Heart right ventricle (tissue), 16 donors: ENCODE measurements at regions not wholly inside any gene's neighbourhood (a gene's known extent, or its start where the extent isn't known, plus 50 kb on each side); places are given as distances from the start of the nearest gene placed in this dataset.

ENCODE experiments used
- ATAC-seq, 8 donors: fragments of 200-7000 bp; cut with Tn5 transposase; one replicate each; pipeline ENCODE4 v1.9.1; 2020; ENCODE audit warnings: mild to moderate bottlenecking in 8 of 8, moderate library complexity in 8 of 8, moderate number of reproducible peaks in 1 of 8
- DNase-seq, 2 donors: peaks; one replicate each; pipeline ENCODE4 v3.0.0-alpha.2; 2020
- H3K27ac ChIP-seq, 10 donors: fragments of 200-600 bp; sonication (generic) in 2 of 10; one replicate each; pipeline versions ENCODE4 v1.5.0 to v1.8.0; 2020 to 2022; ENCODE audit warnings: mild to moderate bottlenecking in 3 of 10
- H3K27me3 ChIP-seq, 7 donors: fragments of 200-600 bp; one replicate each; pipeline ENCODE4 v1.8.0; 2021 to 2022; ENCODE audit warnings: mild to moderate bottlenecking in 2 of 7
- H3K36me3 ChIP-seq, 9 donors: fragments of 200-600 bp; sonication (generic) in 1 of 9; one replicate each; pipeline versions ENCODE4 v1.5.0 to v1.8.0; 2020 to 2022; ENCODE audit warnings: mild to moderate bottlenecking in 2 of 9
- H3K4me1 ChIP-seq, 9 donors: fragments of 200-600 bp; sonication (generic) in 1 of 9; one replicate each; pipeline versions ENCODE4 v1.5.0 to v1.8.0; 2020 to 2022; ENCODE audit warnings: mild to moderate bottlenecking in 4 of 9
- H3K4me3 ChIP-seq, 10 donors: fragments of 200-600 bp; sonication (generic) in 2 of 10; one replicate each; pipeline versions ENCODE4 v1.5.0 to v1.8.0; 2020 to 2022; ENCODE audit warnings: mild to moderate bottlenecking in 7 of 10, moderate library complexity in 2 of 10
- H3K9me3 ChIP-seq, 11 donors: fragments of 200-600 bp in 10 of 11; sonication (generic) in 2 of 11; one replicate each; pipeline versions ENCODE4 v1.5.0 to v1.8.0; 2013 to 2022; ENCODE audit warnings: mild to moderate bottlenecking in 2 of 11, control low read depth in 1 of 11, moderate library complexity in 1 of 11
- CTCF ChIP-seq, 9 donors: fragments of 200-600 bp; sonication (generic) in 2 of 9; IDR thresholded peaks; one replicate each; pipeline versions ENCODE4 v1.5.0 to v1.8.0; 2021 to 2022; ENCODE audit warnings: antibody characterized with exemption in 9 of 9, mild to moderate bottlenecking in 5 of 9, moderate library complexity in 1 of 9
- WGBS, 2 donors: extraction: QIAGEN DNeasy Blood & Tissue Kit; methylation state at CpG; one replicate each; pipeline ENCODE4 v1.1.7; 2013; ENCODE audit warnings: inconsistent platforms in 1 of 2; 5-methylcytosine and 5-hydroxymethylcytosine counted together
- intact Hi-C, 10 donors: fragments of 100-400 bp; cut with DNase I; formaldehyde crosslinking; loops; one replicate each; pipeline versions ENCODE4 v1.11.1 to v1.14.2; 2022
- donor health status: Arrhythmogenic right ventricular cardiomyopathy.
- donor health status: ischemic (EF 13 %, LVEDD 7.1; RV severe dilation, severe dysfunction).
- donor health status: healthy with polysubstance abuse.
- donor health status: DM: no; HTN: yes; CAD: no.
- donor health status: DM: no; HTN: no; CAD: no.
- donor health status: ischemic (EF 25% LVEDD 6.9; RV normal size, moderate dysfunction).
- donor health status: ischemic (EF 25% LVEDD 5.7; RV mildly dilated, moderate dysfunction).
- donor health status: healthy.
- donor health status: DM: yes; HTN: yes; CAD: no.
- donor health status: Ischemic cardiomyopathy.
- donor health status: ischemic (EF 35%, LVEDD 5.7; RV mildly dilated, moderate dysfunction).
- donor health status: nonischemic (EF 11% LVEDD 7.7; RV severe dilation, severe dysfunction).
- donor health status: DM: yes; HTN: yes; CAD: no.
- donor health status: PGD.
- donor health status: ischemic (EF 29% LVEDD 5.4; RV normal size, mild dysfunction).
- donor health status: nonischemic (EF 23%, LVEDD 6.1; RV moderate dilation, normal function).

GRCh38 chr10:28954211-28954610, 276.9 kb downstream of the BAMBI start:
- H3K27ac ChIP-seq, result no peak overlapping the region
- no peak overlapping the region for H3K4me3 ChIP-seq
- H3K27me3 ChIP-seq, result no peaks in the 10 kb centered on the region
- DNase-seq, result no peak
- WGBS, 2 donors, result 67 to 80% methylated on average over 2 of the region's 2 CpGs
- H3K4me1 ChIP-seq, result no peaks in the 10 kb centered on the region
- intact Hi-C loops, result no loop called here
- H3K36me3 ChIP-seq, result no peaks in the 10 kb centered on the region
- ATAC-seq, result no peak
- H3K9me3 ChIP-seq, result peaks cover 0 to 16% (median 0%) of the 10 kb centered on the region in 11 donors
- no peak for TF ChIP-seq CTCF (IDR thresholded peaks at IDR 0.05)

GRCh38 chr10:28958468-28958867, 281.1 kb downstream of the BAMBI start:
- H3K4me1 ChIP-seq, result peaks cover 0 to 10% (median 5%) of the 10 kb centered on the region in 9 donors
- no peaks in the 10 kb centered on the region for H3K36me3 ChIP-seq
- no peak overlapping the region for H3K27ac ChIP-seq
- no peak overlapping the region for H3K4me3 ChIP-seq
- H3K9me3 ChIP-seq, result peaks cover 0 to 20% (median 2%) of the 10 kb centered on the region in 11 donors
- DNase-seq, result no peak
- H3K27me3 ChIP-seq, result no peaks in the 10 kb centered on the region
- no peak for ATAC-seq
- no peak for TF ChIP-seq CTCF (IDR thresholded peaks at IDR 0.05)
- intact Hi-C loops, result no loop called here

- Histone ChIP-seq H3K36me3 (no peaks in the 10 kb centered on the region), H3K27me3 (no peaks in the 10 kb centered on the region), H3K4me1 (peaks cover 0 to 10% (median 5%) of the 10 kb centered on the region in 9 donors), H3K9me3 (peaks cover 0 to 29% (median 9%) of the 10 kb centered on the region in 11 donors), H3K4me3 (no peak overlapping the region), H3K27ac (peak overlapping the region in 3 of 10 donors; percentile 52 to 63 (median 61))
- no peak for DNase-seq
- intact Hi-C loops, result no loop called here
- 66 to 68% methylated on average over 7 of the region's 7 CpGs for WGBS, 2 donors
- ATAC-seq, result peak; percentile 65 to 92 (median 80)
- TF ChIP-seq CTCF (IDR thresholded peaks at IDR 0.05), result no peak
These were observed 282.7 kb downstream of the BAMBI start for GRCh38 chr10:28959850-28960501.

GRCh38 chr10:28962768-28963167, 285.4 kb downstream of the BAMBI start:
- H3K4me1 ChIP-seq, result peaks cover 0 to 10% (median 5%) of the 10 kb centered on the region in 9 donors
- no peaks in the 10 kb centered on the region for H3K27me3 ChIP-seq
- H3K36me3 ChIP-seq, result no peaks in the 10 kb centered on the region
- no peak for TF ChIP-seq CTCF (IDR thresholded peaks at IDR 0.05)
- WGBS, 2 donors, result 87% methylated on average over 4 of the region's 4 CpGs
- intact Hi-C loops, result no loop called here
- no peak overlapping the region for H3K4me3 ChIP-seq
- no peak overlapping the region for H3K27ac ChIP-seq
- H3K9me3 ChIP-seq, result peaks cover 0 to 23% (median 7%) of the 10 kb centered on the region in 11 donors
- DNase-seq (no peak), ATAC-seq (no peak)
